Mesendoderm (in vitro differentiated cells): ENCODE measurements at regions not wholly inside any gene's neighbourhood (a gene's known extent, or its start where the extent isn't known, plus 50 kb on each side); places are given as distances from the start of the nearest gene placed in this dataset.
A peak's percentile ranks its signal among the peaks of the same experiment; 100 is the strongest.

Experiments used
- DNase-seq: peaks from one replicate; pipeline ENCODE4 v3.0.0; 2013
- H2AK5ac ChIP-seq: 2 replicates; pipeline ENCODE4 v1.6.1; 2013; ENCODE audit warnings: low read length, inconsistent platforms
- H2BK120ac ChIP-seq: 2 replicates; pipeline ENCODE4 v1.6.1; 2013; ENCODE audit warnings: low read depth, mild to moderate bottlenecking, low read length, moderate library complexity, mixed read lengths
- H2BK15ac ChIP-seq: replicated peaks from 2 replicates; pipeline ENCODE4 v1.6.1; 2013; ENCODE audit warnings: low read depth, mild to moderate bottlenecking, moderate library complexity
- H2BK5ac ChIP-seq: 2 replicates; pipeline ENCODE4 v1.6.1; 2013; ENCODE audit warnings: low read length, inconsistent platforms
- H3K18ac ChIP-seq: 2 replicates; pipeline ENCODE4 v1.6.1; 2013; ENCODE audit warnings: mild to moderate bottlenecking, low read length, mixed read lengths
- H3K23ac ChIP-seq: one replicate; pipeline ENCODE4 v1.6.1; 2013; ENCODE audit warnings: low read length
- H3K27ac ChIP-seq: 2 replicates; pipeline ENCODE4 v1.5.1; 2013; ENCODE audit warnings: low read depth, mild to moderate bottlenecking, inconsistent platforms, low read length, moderate library complexity
- H3K27me3 ChIP-seq: 2 replicates; pipeline ENCODE4 v1.6.1; 2013; ENCODE audit warnings: low read length, control low read depth, mild to moderate bottlenecking, inconsistent platforms; ENCODE audit not compliant: insufficient read depth, poor library complexity
- H3K36me3 ChIP-seq: 2 replicates; pipeline ENCODE4 v1.6.1; 2013; ENCODE audit warnings: low read length, inconsistent platforms; ENCODE audit not compliant: control insufficient read depth, insufficient read depth
- H3K4ac ChIP-seq: one replicate; pipeline ENCODE4 v1.6.1; 2013; ENCODE audit warnings: low read depth, mild to moderate bottlenecking, low read length, moderate library complexity
- H3K4me1 ChIP-seq: 2 replicates; pipeline ENCODE4 v1.6.1; 2013; ENCODE audit warnings: low read depth, low read length, inconsistent platforms; ENCODE audit not compliant: control insufficient read depth
- H3K4me2 ChIP-seq: 2 replicates; pipeline ENCODE4 v1.6.1; 2013; ENCODE audit warnings: low read length
- H3K4me3 ChIP-seq: 2 replicates; pipeline ENCODE4 v1.5.1; 2013; ENCODE audit warnings: mild to moderate bottlenecking, low read length
- H3K56ac ChIP-seq: one replicate; pipeline ENCODE4 v1.6.1; 2013; ENCODE audit warnings: low read length
- H3K79me1 ChIP-seq: 2 replicates; pipeline ENCODE4 v1.6.1; 2013; ENCODE audit warnings: low read length, inconsistent platforms
- H3K79me2 ChIP-seq: 2 replicates; pipeline ENCODE4 v1.6.1; 2013; ENCODE audit warnings: mild to moderate bottlenecking, low read length; ENCODE audit not compliant: control insufficient read depth, insufficient read depth
- H3K9ac ChIP-seq: 2 replicates; pipeline ENCODE4 v1.6.1; 2013; ENCODE audit warnings: low read length, inconsistent platforms
- H4K5ac ChIP-seq: one replicate; pipeline ENCODE4 v1.6.1; 2013; ENCODE audit warnings: low read length
- H4K8ac ChIP-seq: one replicate; pipeline ENCODE4 v1.6.1; 2013; ENCODE audit warnings: low read depth, mild to moderate bottlenecking, control low read depth, low read length, moderate library complexity
- whole genome bisulfite sequencing: extraction: QIAGEN DNeasy Blood & Tissue Kit; methylation state at CpG from one replicate; pipeline ENCODE4 v1.1.7; 2013; ENCODE audit warnings: low lambda C conversion rate, missing lambda C conversion rate; ENCODE audit not compliant: insufficient coverage; ENCODE audit errors: extremely low coverage; 5-methylcytosine and 5-hydroxymethylcytosine counted together

- WGBS, result no CpG with 5 or more reads among the region's 1 CpG
- no peak overlapping the region for H2BK5ac ChIP-seq
These were observed 745.1 kb downstream of the TSN start for GRCh38 chr2:122500316-122501105.

GRCh38 chr2:122506620-122507019 lies 751.2 kb downstream of the TSN start:
- H2BK5ac ChIP-seq, result no peak overlapping the region
- H3K4me1 ChIP-seq, result no peaks in the 10 kb centered on the region
- H2BK15ac ChIP-seq, result no peak overlapping the region
- H2AK5ac ChIP-seq, result no peak overlapping the region
- no peak overlapping the region for H3K9ac ChIP-seq
- H3K4me2 ChIP-seq, result no peak overlapping the region
- H3K56ac ChIP-seq, result no peak overlapping the region
- no peak overlapping the region for H4K8ac ChIP-seq
- no peak overlapping the region for H2BK120ac ChIP-seq
- H3K4me3 ChIP-seq, result no peak overlapping the region
- no peak overlapping the region for H3K4ac ChIP-seq
- DNase-seq, result no peak
- WGBS, result no CpG with 5 or more reads among the region's 3 CpGs
- no peak overlapping the region for H3K23ac ChIP-seq
- H3K18ac ChIP-seq, result no peak overlapping the region
- H3K79me2 ChIP-seq, result no peaks in the 10 kb centered on the region
- H3K36me3 ChIP-seq, result no peaks in the 10 kb centered on the region
- H3K79me1 ChIP-seq, result no peaks in the 10 kb centered on the region
- no peak overlapping the region for H4K5ac ChIP-seq
- no peak overlapping the region for H3K27ac ChIP-seq
- no peaks in the 10 kb centered on the region for H3K27me3 ChIP-seq

More at GRCh38 chr2:122500316-122501105, 745.1 kb downstream of the TSN start:
- no peak overlapping the region for H3K4me2 ChIP-seq
- H3K79me1 ChIP-seq, result no peaks in the 10 kb centered on the region
- H3K4me1 ChIP-seq, result no peaks in the 10 kb centered on the region
- no peaks in the 10 kb centered on the region for H3K36me3 ChIP-seq
- no peak for DNase-seq
- H3K4ac ChIP-seq, result no peak overlapping the region
- no peaks in the 10 kb centered on the region for H3K27me3 ChIP-seq
- no peak overlapping the region for H2BK15ac ChIP-seq
- H3K23ac ChIP-seq, result no peak overlapping the region
- no peak overlapping the region for H2AK5ac ChIP-seq
- no peak overlapping the region for H3K18ac ChIP-seq
- H2BK120ac ChIP-seq, result no peak overlapping the region
- no peaks in the 10 kb centered on the region for H3K79me2 ChIP-seq
- H4K8ac ChIP-seq, result no peak overlapping the region
- no peak overlapping the region for H3K9ac ChIP-seq
- H3K27ac ChIP-seq, result no peak overlapping the region
- H3K4me3 ChIP-seq, result no peak overlapping the region
- no peak overlapping the region for H3K56ac ChIP-seq
- no peak overlapping the region for H4K5ac ChIP-seq

- Histone ChIP-seq H3K4me2 (no peak overlapping the region), H3K23ac (no peak overlapping the region), H3K9ac (no peak overlapping the region), H3K27me3 (no peaks in the 10 kb centered on the region), H2BK120ac (no peak overlapping the region), H3K4me3 (no peak overlapping the region), H3K56ac (no peak overlapping the region), H2BK5ac (no peak overlapping the region), H3K79me2 (no peaks in the 10 kb centered on the region), H3K79me1 (no peaks in the 10 kb centered on the region), H3K18ac (no peak overlapping the region), H3K36me3 (no peaks in the 10 kb centered on the region), H2AK5ac (no peak overlapping the region), H4K5ac (no peak overlapping the region), H3K4ac (no peak overlapping the region), H4K8ac (no peak overlapping the region), H3K27ac (no peak overlapping the region), H2BK15ac (no peak overlapping the region), H3K4me1 (no peaks in the 10 kb centered on the region)
- DNase-seq, result no peak
- WGBS, result no CpG with 5 or more reads among the region's 1 CpG
These were observed 751.8 kb downstream of the TSN start for GRCh38 chr2:122507261-122507660.

GRCh38 chr2:122512091-122512490 lies 756.6 kb downstream of the TSN start:
- no peak overlapping the region for H2BK5ac ChIP-seq
- H3K9ac ChIP-seq, result no peak overlapping the region
- no peak for DNase-seq
- no CpG with 5 or more reads among the region's 1 CpG for WGBS
- no peaks in the 10 kb centered on the region for H3K79me1 ChIP-seq
- no peaks in the 10 kb centered on the region for H3K36me3 ChIP-seq
- H3K4me3 ChIP-seq, result no peak overlapping the region
- H2BK15ac ChIP-seq, result no peak overlapping the region
- H3K4ac ChIP-seq, result no peak overlapping the region
- no peak overlapping the region for H2AK5ac ChIP-seq
- H3K18ac ChIP-seq, result no peak overlapping the region
- H3K27me3 ChIP-seq, result no peaks in the 10 kb centered on the region
- H3K4me2 ChIP-seq, result no peak overlapping the region
- H3K23ac ChIP-seq, result no peak overlapping the region
- H4K5ac ChIP-seq, result no peak overlapping the region
- H3K4me1 ChIP-seq, result peaks cover 3% of the 10 kb centered on the region
- H2BK120ac ChIP-seq, result no peak overlapping the region
- H3K56ac ChIP-seq, result no peak overlapping the region
- no peaks in the 10 kb centered on the region for H3K79me2 ChIP-seq
- H3K27ac ChIP-seq, result no peak overlapping the region
- no peak overlapping the region for H4K8ac ChIP-seq

GRCh38 chr2:122514451-122514996 lies 759.1 kb downstream of the TSN start:
- H2BK5ac ChIP-seq, result no peak overlapping the region
- peak; percentile 19 for DNase-seq
- no peak overlapping the region for H2AK5ac ChIP-seq
- no peak overlapping the region for H2BK15ac ChIP-seq
- H3K4ac ChIP-seq, result no peak overlapping the region
- peaks cover 7% of the 10 kb centered on the region for H3K4me1 ChIP-seq
- H3K4me2 ChIP-seq, result no peak overlapping the region
- WGBS, result no CpG with 5 or more reads among the region's 7 CpGs
- H3K56ac ChIP-seq, result no peak overlapping the region
- H3K27ac ChIP-seq, result no peak overlapping the region
- no peaks in the 10 kb centered on the region for H3K27me3 ChIP-seq
- no peaks in the 10 kb centered on the region for H3K79me1 ChIP-seq
- H3K9ac ChIP-seq, result no peak overlapping the region
- H4K5ac ChIP-seq, result no peak overlapping the region
- no peaks in the 10 kb centered on the region for H3K79me2 ChIP-seq
- H3K23ac ChIP-seq, result no peak overlapping the region
- H3K4me3 ChIP-seq, result no peak overlapping the region
- H3K36me3 ChIP-seq, result no peaks in the 10 kb centered on the region
- no peak overlapping the region for H2BK120ac ChIP-seq
- no peak overlapping the region for H3K18ac ChIP-seq
- H4K8ac ChIP-seq, result no peak overlapping the region
